ENCODE measurements at regions not wholly inside any gene's neighbourhood (a gene's known extent, or its start where the extent isn't known, plus 50 kb on each side); places are given as distances from the start of the nearest gene placed in this dataset.

GRCh38 chr14:62144863-62145262 lies 382.6 kb downstream of the SNAPC1 start:
- Histone ChIP-seq H3K23me2 (ENCODE audit: insufficient read length, low read depth, low read length, poor library complexity, severe bottlenecking) (no peaks in the 10 kb centered on the region), H3K18ac (ENCODE audit: insufficient read length, low read depth, low read length) (no peak overlapping the region), H3K4me1 (ENCODE audit: insufficient read depth, low read length) (no peaks in the 10 kb centered on the region), H3K27me3 (ENCODE audit: insufficient read depth, low read length) (no peaks in the 10 kb centered on the region), H3K79me2 (ENCODE audit: insufficient read depth, low read length) (no peaks in the 10 kb centered on the region), H2BK12ac (ENCODE audit: insufficient read length, low read depth, low read length) (no peak overlapping the region), H3K4ac (ENCODE audit: low read depth, low read length) (no peak overlapping the region), H3K79me1 (ENCODE audit: insufficient read depth, low read depth, low read length, poor library complexity, severe bottlenecking) (no peaks in the 10 kb centered on the region), H3K9ac (ENCODE audit: extremely low read depth, insufficient read length, low read length) (no peak overlapping the region), H4K91ac (ENCODE audit: insufficient read length, low read depth, low read length) (no peak overlapping the region), H2BK120ac (ENCODE audit: low read depth, low read length, poor library complexity, severe bottlenecking) (no peak overlapping the region), H2BK20ac (ENCODE audit: low read depth, low read length, poor library complexity, severe bottlenecking) (no peak overlapping the region), H3K9me3 (ENCODE audit: control insufficient read depth, low read depth, low read length) (no peaks in the 10 kb centered on the region), H2AK5ac (ENCODE audit: insufficient read length, low read length) (no peak overlapping the region), H2AFZ (ENCODE audit: low read length) (no peak overlapping the region), H4K8ac (replicated peaks; ENCODE audit: insufficient read length, low read depth, low read length) (no peak overlapping the region), H3K14ac (ENCODE audit: insufficient read depth, low read length) (no peak overlapping the region), H4K5ac (ENCODE audit: insufficient read length, low read depth, low read length) (no peak overlapping the region), H4K20me1 (ENCODE audit: control insufficient read depth, insufficient read depth, insufficient read length) (no peaks in the 10 kb centered on the region), H2BK15ac (ENCODE audit: low read depth, low read length) (no peak overlapping the region), H3K23ac (ENCODE audit: insufficient read length, low read depth, low read length) (no peak overlapping the region), H3K4me2 (ENCODE audit: insufficient read depth, insufficient read length, low read length) (no peak overlapping the region), H2BK5ac (ENCODE audit: insufficient read length, low read length) (no peak overlapping the region), H3K56ac (ENCODE audit: insufficient read length, low read depth, low read length) (no peak overlapping the region), H3T11ph (ENCODE audit: low read length) (no peak overlapping the region), H3K27ac (ENCODE audit: insufficient read length, low read depth, low read length) (no peak overlapping the region)
- WGBS (ENCODE audit: extremely low coverage, insufficient read length, low lambda C conversion rate): no CpG with 5 or more reads among the region's 1 CpG
- Mint-ChIP-seq H3K4me3 (no peak overlapping the region), H3K4me1 (peaks cover 2 to 5% of the 10 kb centered on the region in 2 experiments; a peak in 2 of 4 replicates), H3K27me3 (ENCODE audit: low read depth) (no peaks in the 10 kb centered on the region), H3K27ac (no peak overlapping the region), H3K36me3 (ENCODE audit: insufficient read depth in 1 of 3, low read depth in 3 of 3) (peaks cover 6 to 29% (median 11%) of the 10 kb centered on the region in 3 experiments; a peak in 6 of 7 replicates), H3K9me3 (peaks cover 20 to 21% of the 10 kb centered on the region in 2 experiments; a peak in 4 of 5 replicates)
- no peak for TF ChIP-seq CTCF (conservative IDR thresholded peaks at IDR 0.05)
- DNase-seq: no peak

Measured in H9 (cell line).